MCF 10A (cell line): ENCODE measurements at regions not wholly inside any gene's neighbourhood (a gene's known extent, or its start where the extent isn't known, plus 50 kb on each side); places are given as distances from the start of the nearest gene placed in this dataset.

ENCODE experiments used
- BruUV-seq: library from RNA; stranded (reverse); fragments of 400-500 nt; replicated peaks from 2 replicates; lab custom pipeline; 2021; lab: Mats Ljungman, UMichigan
- CTCF ChIA-PET: fragments of 300-600 bp; sonication (Branson Sonifier 250); formaldehyde crosslinking; extraction: SDS; loops from one replicate; lab custom pipeline; 2021; ENCODE audit warnings: antibody characterized with exemption, inconsistent platforms; lab: Yijun Ruan, JAX
- POLR2A ChIA-PET: fragments of 300-600, 350-650 bp; sonication (Branson Sonifier 250); formaldehyde crosslinking; extraction: SDS; loops from one replicate; lab custom pipeline; 2020; ENCODE audit warnings: antibody characterized with exemption, inconsistent platforms; lab: Yijun Ruan, JAX
- DNase-seq: peaks from one replicate; pipeline ENCODE4 v3.0.0-alpha.2; 2018; ENCODE audit not compliant: unreplicated experiment
- H3K27ac Mint-ChIP-seq: one replicate; pipeline ENCODE4 v1.8.0; 2022; ENCODE audit warnings: mild to moderate bottlenecking, low read depth, mixed read lengths; ENCODE audit not compliant: unreplicated experiment
- H3K27me3 Mint-ChIP-seq: one replicate; pipeline ENCODE4 v1.8.0; 2022; ENCODE audit warnings: mixed read lengths; ENCODE audit not compliant: insufficient read depth, unreplicated experiment
- H3K36me3 Mint-ChIP-seq: one replicate; pipeline ENCODE4 v1.8.0; 2022; ENCODE audit warnings: mild to moderate bottlenecking, moderate library complexity, mixed read lengths; ENCODE audit not compliant: insufficient read depth, unreplicated experiment
- H3K4me1 Mint-ChIP-seq: one replicate; pipeline ENCODE4 v1.8.0; 2022; ENCODE audit warnings: mixed read lengths; ENCODE audit not compliant: insufficient read depth, unreplicated experiment
- H3K4me3 Mint-ChIP-seq: one replicate; pipeline ENCODE4 v1.8.0; 2022; ENCODE audit warnings: mild to moderate bottlenecking, moderate library complexity, mixed read lengths; ENCODE audit not compliant: unreplicated experiment
- H3K9me3 Mint-ChIP-seq: one replicate; pipeline ENCODE4 v1.8.0; 2022; ENCODE audit warnings: mixed read lengths; ENCODE audit not compliant: unreplicated experiment
- intact Hi-C: fragments of 100-400 bp; cut with micrococcal nuclease; formaldehyde crosslinking; loops from 2 replicates; pipeline ENCODE4 v1.14.1; 2022
- TF ChIP-seq, protein P1 (sequence below): fragments of 200-600 bp; IDR thresholded peaks from one replicate; pipeline ENCODE4 v1.8.0; 2022; ENCODE audit warnings: antibody characterized with exemption, mild to moderate bottlenecking; ENCODE audit not compliant: unreplicated experiment

DNA sequence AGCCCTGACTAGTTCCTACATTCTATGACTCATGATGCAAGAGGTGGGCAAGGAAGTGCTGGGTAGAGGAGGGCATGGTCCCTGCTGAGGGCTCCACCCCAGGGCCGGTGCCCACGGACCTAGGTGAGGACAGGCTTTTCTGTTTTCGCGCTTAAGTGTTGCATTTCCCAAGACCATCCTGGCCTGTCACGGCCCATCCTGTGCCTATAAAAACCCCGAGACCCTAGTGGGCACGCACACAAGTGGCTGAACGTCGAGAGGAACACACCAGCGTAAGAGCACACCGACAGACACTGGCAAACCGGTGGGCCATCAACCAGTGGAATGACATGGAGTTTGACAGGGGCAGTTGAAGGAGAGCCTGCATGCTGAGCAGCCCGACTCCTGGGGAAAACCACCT is 680.7 kb upstream of the GHITM start:
- TF ChIP-seq, protein P1, sequence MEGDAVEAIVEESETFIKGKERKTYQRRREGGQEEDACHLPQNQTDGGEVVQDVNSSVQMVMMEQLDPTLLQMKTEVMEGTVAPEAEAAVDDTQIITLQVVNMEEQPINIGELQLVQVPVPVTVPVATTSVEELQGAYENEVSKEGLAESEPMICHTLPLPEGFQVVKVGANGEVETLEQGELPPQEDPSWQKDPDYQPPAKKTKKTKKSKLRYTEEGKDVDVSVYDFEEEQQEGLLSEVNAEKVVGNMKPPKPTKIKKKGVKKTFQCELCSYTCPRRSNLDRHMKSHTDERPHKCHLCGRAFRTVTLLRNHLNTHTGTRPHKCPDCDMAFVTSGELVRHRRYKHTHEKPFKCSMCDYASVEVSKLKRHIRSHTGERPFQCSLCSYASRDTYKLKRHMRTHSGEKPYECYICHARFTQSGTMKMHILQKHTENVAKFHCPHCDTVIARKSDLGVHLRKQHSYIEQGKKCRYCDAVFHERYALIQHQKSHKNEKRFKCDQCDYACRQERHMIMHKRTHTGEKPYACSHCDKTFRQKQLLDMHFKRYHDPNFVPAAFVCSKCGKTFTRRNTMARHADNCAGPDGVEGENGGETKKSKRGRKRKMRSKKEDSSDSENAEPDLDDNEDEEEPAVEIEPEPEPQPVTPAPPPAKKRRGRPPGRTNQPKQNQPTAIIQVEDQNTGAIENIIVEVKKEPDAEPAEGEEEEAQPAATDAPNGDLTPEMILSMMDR, result no peak
- Mint-ChIP-seq H3K36me3 (no peaks in the 10 kb centered on the region), H3K4me3 (no peak overlapping the region), H3K27me3 (no peaks in the 10 kb centered on the region), H3K9me3 (peaks cover 2% of the 10 kb centered on the region), H3K27ac (no peak overlapping the region), H3K4me1 (peaks cover 6% of the 10 kb centered on the region)
- BruUV-seq, result no TSS peak
- intact Hi-C loops, result no loop called here
- CTCF ChIA-PET, result no interaction called here
- POLR2A ChIA-PET, result no interaction called here
- no peak for DNase-seq

DNA sequence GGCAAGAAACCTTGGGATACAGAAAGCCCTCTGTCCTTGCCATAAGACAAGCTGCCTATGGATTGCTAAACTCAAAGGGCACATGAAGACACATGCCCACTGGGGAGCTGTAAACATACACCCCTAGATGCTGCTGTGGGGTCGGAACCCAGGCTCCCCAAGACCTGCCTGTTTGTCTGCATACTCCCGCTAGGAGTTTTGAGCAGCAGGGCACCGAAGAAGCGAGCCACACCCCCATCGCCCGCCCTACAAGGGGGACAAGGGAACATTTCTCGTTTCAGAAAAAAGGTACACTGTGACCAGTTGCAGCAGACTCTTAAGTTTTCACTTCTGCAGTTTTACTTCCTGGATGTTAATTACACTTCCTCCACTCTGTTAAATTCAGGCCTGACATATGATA is 680.2 kb upstream of the GHITM start:
- Mint-ChIP-seq H3K4me1 (peaks cover 6% of the 10 kb centered on the region), H3K36me3 (no peaks in the 10 kb centered on the region), H3K27me3 (no peaks in the 10 kb centered on the region), H3K27ac (no peak overlapping the region), H3K9me3 (peaks cover 6% of the 10 kb centered on the region), H3K4me3 (no peak overlapping the region)
- CTCF ChIA-PET, result interaction anchor here (0.6 kb wide), 1 partner anchor 9 kb away, joined by 5 read pairs; no protein-coding TSS in a partner anchor
- DNase-seq, result no peak
- intact Hi-C loops, result no loop called here
- no TSS peak for BruUV-seq
- POLR2A ChIA-PET, result no interaction called here
- TF ChIP-seq, protein P1, result no peak

DNA sequence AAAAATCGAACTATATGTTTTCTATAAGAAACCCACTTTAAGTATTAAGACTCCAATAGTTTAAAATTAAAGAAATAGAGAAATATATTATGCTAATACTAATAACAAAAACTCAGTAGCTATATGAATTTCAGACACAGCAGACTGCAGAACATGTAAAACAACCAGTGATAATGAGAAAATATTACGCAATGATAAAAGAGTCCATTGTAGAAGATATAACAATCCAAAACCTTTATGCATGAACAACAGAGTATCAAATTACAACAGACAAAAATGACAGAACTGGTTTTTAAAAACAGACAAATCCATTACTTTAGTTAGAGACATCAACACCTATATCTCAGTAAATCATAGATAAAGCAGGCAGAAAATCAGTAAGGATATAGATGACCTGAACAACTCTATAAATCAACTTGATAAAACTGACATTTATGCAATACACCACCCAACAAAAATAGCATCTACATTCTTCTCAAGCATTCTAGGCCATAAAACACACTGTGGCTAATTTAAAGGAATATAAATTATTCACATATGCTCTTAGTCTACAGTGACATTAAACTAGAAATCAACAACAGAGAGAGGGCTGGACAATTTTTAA is 669.5 kb upstream of the GHITM start:
- intact Hi-C loops, result no loop called here
- BruUV-seq, result no TSS peak
- Mint-ChIP-seq H3K27me3 (no peaks in the 10 kb centered on the region), H3K4me1 (no peaks in the 10 kb centered on the region), H3K27ac (no peak overlapping the region), H3K36me3 (no peaks in the 10 kb centered on the region), H3K4me3 (no peak overlapping the region), H3K9me3 (no peaks in the 10 kb centered on the region)
- ChIA-PET POLR2A (no interaction called here), CTCF (interaction anchor here (0.7 kb wide), 1 partner anchor 56 kb away, joined by 3 read pairs; no protein-coding TSS in a partner anchor)
- DNase-seq, result no peak
- TF ChIP-seq, protein P1, result no peak

DNA sequence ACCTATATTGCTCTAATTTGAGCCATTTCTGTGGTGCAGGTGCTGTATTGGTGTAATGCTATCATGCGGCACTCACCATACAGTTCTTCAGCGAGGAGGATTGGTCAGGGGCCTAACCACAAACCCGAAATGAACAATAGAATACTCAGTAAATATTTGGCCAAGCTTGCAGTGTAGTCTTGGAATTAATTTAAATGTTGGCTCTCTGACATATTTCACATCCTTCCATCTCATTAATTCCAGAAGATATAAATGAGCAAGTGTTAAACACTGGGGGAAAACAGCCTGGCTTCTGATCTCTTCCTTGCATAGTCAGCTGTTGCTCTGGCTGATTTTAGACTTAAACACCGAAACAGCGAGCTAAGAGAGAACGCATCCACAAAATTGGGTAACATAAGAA is 663.1 kb upstream of the GHITM start:
- H3K27me3 Mint-ChIP-seq, result no peaks in the 10 kb centered on the region
- no TSS peak for BruUV-seq
- H3K27ac Mint-ChIP-seq, result no peak overlapping the region
- intact Hi-C loops, result no loop called here
- TF ChIP-seq, protein P1, result no peak
- H3K36me3 Mint-ChIP-seq, result no peaks in the 10 kb centered on the region
- DNase-seq, result no peak
- ChIA-PET POLR2A (no interaction called here), CTCF (interaction anchor here (1.2 kb wide), 1 partner anchor 10 kb away, joined by 3 read pairs; no protein-coding TSS in a partner anchor)
- H3K9me3 Mint-ChIP-seq, result peaks cover 8% of the 10 kb centered on the region
- no peaks in the 10 kb centered on the region for H3K4me1 Mint-ChIP-seq
- no peak overlapping the region for H3K4me3 Mint-ChIP-seq
